ENCODE measurements at regions not wholly inside any gene's neighbourhood (a gene's known extent, or its start where the extent isn't known, plus 50 kb on each side); places are given as distances from the start of the nearest gene placed in this dataset.
A peak's percentile ranks its signal among the peaks of the same experiment; 100 is the strongest.

DNA sequence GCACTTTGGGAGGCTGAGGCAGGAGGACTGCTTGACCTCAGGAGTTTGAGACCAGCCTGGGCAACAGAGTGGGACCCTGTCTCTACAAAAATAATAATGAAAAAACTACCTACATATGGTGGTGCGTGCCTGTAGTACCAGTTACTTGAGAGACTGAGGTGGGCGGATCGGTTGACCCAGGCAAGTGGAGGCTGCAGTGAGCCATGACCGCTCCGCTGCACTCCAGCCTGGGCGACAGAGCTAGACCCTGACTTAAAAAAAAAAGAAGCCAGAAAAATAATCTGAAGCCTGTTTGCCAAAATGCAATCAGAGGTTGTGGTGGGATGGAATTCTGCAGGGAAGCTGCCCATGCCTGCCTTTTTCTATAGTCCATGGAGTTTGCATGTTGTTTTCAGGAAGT is 50.4 kb upstream of the GGTA1 start:
- DNase-seq (ENCODE audit: extremely low spot score in 2 of 2) = no peak
- no peaks in the 10 kb centered on the region for H3K9me3 ChIP-seq
- TF ChIP-seq, protein P1, sequence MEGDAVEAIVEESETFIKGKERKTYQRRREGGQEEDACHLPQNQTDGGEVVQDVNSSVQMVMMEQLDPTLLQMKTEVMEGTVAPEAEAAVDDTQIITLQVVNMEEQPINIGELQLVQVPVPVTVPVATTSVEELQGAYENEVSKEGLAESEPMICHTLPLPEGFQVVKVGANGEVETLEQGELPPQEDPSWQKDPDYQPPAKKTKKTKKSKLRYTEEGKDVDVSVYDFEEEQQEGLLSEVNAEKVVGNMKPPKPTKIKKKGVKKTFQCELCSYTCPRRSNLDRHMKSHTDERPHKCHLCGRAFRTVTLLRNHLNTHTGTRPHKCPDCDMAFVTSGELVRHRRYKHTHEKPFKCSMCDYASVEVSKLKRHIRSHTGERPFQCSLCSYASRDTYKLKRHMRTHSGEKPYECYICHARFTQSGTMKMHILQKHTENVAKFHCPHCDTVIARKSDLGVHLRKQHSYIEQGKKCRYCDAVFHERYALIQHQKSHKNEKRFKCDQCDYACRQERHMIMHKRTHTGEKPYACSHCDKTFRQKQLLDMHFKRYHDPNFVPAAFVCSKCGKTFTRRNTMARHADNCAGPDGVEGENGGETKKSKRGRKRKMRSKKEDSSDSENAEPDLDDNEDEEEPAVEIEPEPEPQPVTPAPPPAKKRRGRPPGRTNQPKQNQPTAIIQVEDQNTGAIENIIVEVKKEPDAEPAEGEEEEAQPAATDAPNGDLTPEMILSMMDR (IDR thresholded peaks at IDR 0.05) = no peak
- TF ChIP-seq POLR2A (IDR thresholded peaks at IDR 0.05) (no peak), POLR2AphosphoS5 (IDR thresholded peaks at IDR 0.05; ENCODE audit: insufficient read depth in 1 of 2, low read depth in 1 of 2) (no peak)
- H3K4me1 ChIP-seq = peaks cover 26% of the 10 kb centered on the region
- H3K36me3 ChIP-seq = no peaks in the 10 kb centered on the region
- H3K27me3 ChIP-seq = no peaks in the 10 kb centered on the region
- H3K27ac ChIP-seq = no peak overlapping the region
- intact Hi-C loops (cut with DNase I) = loop anchor here (5.0 kb wide), 1 partner anchor 442 kb away; no protein-coding TSS in a partner anchor
- H3K4me3 ChIP-seq = peak overlapping the region in 1 of 2 donors; percentile 25

DNA sequence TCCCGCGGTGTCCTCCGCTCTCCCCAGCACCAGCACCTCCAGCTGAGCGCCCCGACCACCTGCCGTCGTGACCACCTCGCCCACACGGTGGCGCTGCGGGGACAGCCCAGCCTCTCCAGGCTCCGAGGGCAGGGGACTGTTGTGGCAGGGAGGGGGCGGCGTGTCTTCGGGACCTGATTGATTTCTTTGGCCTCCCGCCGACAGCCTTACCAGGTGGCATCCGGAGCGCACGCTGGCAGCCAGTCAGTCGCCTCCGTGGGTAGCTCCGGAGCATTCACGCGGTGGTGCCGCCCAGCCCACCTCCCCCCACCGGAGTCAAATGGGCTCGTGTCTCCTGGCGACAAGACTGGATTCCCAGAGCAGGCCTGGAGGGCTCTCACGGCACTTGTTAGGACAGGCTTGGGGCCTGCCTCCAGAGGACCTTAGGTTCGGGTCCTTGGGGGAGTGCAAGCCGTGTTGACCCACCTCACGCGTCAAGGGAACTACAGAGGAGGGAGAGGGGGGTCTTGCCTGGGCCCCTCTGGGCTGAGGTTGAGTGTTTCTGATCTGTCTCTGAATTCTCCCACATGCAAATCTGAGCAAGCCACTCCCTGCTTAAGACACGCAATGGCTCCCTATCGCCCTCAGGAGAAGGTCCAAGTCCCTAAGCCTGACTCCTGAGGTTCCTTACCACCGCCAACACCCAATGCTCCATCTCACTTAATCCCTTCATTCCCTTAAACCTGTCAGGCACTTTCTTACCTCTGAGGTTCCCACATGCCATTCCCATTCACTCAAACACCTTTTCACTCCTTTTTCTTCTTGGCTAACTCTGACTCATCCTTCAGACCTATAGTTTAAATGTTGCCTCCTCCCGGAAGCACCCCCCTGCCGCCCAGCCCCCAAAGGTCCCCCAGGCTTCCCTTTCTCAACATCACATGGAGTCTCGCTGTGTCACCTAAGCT is 51.2 kb upstream of the GGTA1 start:
- Histone ChIP-seq H3K27ac (peak overlapping the region; percentile 7), H3K27me3 (no peaks in the 10 kb centered on the region), H3K4me1 (peaks cover 19% of the 10 kb centered on the region), H3K36me3 (no peaks in the 10 kb centered on the region), H3K9me3 (no peaks in the 10 kb centered on the region), H3K4me3 (peak overlapping the region; percentile 22 to 25)
- no peak for DNase-seq (ENCODE audit: extremely low spot score in 2 of 2)
- TF ChIP-seq, protein P1 (IDR thresholded peaks at IDR 0.05) = peak; percentile 84 to 97 (median 96)
- TF ChIP-seq POLR2A (IDR thresholded peaks at IDR 0.05) = no peak
- TF ChIP-seq POLR2AphosphoS5 (IDR thresholded peaks at IDR 0.05; ENCODE audit: insufficient read depth in 1 of 2, low read depth in 1 of 2) = peak in 1 of 2 donors; percentile 49
- intact Hi-C loops (cut with DNase I) = loop anchor here (5.0 kb wide), 1 partner anchor 441 kb away; no protein-coding TSS in a partner anchor

DNA sequence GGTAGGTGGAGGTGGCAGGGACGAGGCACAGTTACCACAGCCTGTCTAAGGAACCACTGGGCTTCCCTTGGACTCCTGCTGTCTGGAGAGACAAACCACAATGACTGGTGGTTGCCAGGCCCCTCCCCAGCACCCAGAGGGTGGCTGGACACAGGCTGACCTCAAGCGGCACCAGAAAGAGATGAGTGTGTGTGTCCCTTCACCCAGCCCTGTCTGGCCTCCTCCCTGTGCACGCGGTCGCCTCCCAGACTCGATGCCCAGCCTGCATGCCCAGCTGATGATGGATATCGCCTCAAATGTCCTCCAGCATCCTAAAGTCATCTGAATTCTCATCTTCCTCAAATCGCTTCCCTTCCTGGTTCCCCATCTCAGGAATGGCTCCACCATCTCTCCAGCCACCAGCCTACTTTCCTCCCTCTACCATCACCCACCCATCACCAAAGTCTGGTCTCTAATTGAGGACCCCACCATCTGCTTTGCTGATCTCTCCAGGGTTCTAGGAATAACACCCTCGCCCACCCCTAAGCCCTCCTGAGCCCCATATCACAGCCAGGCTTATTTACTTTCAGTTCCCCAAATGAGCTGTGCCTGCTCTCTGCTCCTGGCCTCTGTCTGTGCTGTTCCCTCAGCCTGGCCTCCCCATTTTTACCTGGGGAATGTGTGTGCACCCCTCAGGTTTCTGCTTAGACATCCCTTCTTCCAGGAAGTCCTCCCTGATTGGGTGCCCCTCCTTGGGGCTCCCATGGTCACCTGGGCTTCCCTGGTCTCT is 52.5 kb upstream of the GGTA1 start:
- Histone ChIP-seq H3K4me1 (peaks cover 21% of the 10 kb centered on the region), H3K4me3 (no peak overlapping the region), H3K27ac (no peak overlapping the region), H3K36me3 (no peaks in the 10 kb centered on the region), H3K9me3 (no peaks in the 10 kb centered on the region), H3K27me3 (no peaks in the 10 kb centered on the region)
- DNase-seq (ENCODE audit: extremely low spot score in 2 of 2) = no peak
- intact Hi-C loops (cut with DNase I) = loop anchor here (5.0 kb wide), 1 partner anchor 440 kb away; no protein-coding TSS in a partner anchor
- no peak for TF ChIP-seq POLR2AphosphoS5 (IDR thresholded peaks at IDR 0.05; ENCODE audit: insufficient read depth in 1 of 2, low read depth in 1 of 2)
- TF ChIP-seq, protein P1 (IDR thresholded peaks at IDR 0.05) = no peak
- TF ChIP-seq POLR2A (IDR thresholded peaks at IDR 0.05) = no peak

DNA sequence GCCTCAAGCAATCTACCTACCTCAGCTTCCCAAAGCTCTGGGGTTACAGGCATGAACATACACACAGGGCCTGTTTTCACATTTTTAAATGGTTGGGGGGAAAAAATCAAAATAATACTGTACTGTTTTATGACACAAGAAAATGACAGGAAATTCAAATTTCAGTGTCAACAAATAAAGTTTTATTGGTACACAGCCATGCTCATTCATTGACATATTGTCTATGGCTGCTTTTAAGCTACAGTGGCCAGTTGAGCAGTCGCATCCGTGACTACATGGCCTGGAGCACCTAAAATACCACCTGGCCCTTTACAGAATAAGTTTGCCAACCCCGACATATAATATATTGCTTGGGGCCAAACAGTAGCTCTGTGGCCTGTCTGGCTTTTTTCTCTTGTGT is 56.4 kb upstream of the GGTA1 start:
- intact Hi-C loops (cut with DNase I) = loop anchor here (5.0 kb wide), 1 partner anchor 46 kb away; no protein-coding TSS in a partner anchor
- Histone ChIP-seq H3K27ac (no peak overlapping the region), H3K27me3 (no peaks in the 10 kb centered on the region)

More for the DNA sequence above, 56.4 kb upstream of the GGTA1 start:
- H3K4me3 ChIP-seq = no peak overlapping the region
- TF ChIP-seq POLR2AphosphoS5 (IDR thresholded peaks at IDR 0.05; ENCODE audit: insufficient read depth in 1 of 2, low read depth in 1 of 2) = no peak
- TF ChIP-seq, protein P1 (IDR thresholded peaks at IDR 0.05) = no peak
- no peak for TF ChIP-seq POLR2A (IDR thresholded peaks at IDR 0.05)
- H3K36me3 ChIP-seq = no peaks in the 10 kb centered on the region
- no peak for DNase-seq (ENCODE audit: extremely low spot score in 2 of 2)
- no peaks in the 10 kb centered on the region for H3K9me3 ChIP-seq
- H3K4me1 ChIP-seq = peaks cover 23% of the 10 kb centered on the region

Measured in vagina (tissue), 2 donors.